ENCODE measurements at regions not wholly inside any gene's neighbourhood (a gene's known extent, or its start where the extent isn't known, plus 50 kb on each side); places are given as distances from the start of the nearest gene placed in this dataset.

DNA sequence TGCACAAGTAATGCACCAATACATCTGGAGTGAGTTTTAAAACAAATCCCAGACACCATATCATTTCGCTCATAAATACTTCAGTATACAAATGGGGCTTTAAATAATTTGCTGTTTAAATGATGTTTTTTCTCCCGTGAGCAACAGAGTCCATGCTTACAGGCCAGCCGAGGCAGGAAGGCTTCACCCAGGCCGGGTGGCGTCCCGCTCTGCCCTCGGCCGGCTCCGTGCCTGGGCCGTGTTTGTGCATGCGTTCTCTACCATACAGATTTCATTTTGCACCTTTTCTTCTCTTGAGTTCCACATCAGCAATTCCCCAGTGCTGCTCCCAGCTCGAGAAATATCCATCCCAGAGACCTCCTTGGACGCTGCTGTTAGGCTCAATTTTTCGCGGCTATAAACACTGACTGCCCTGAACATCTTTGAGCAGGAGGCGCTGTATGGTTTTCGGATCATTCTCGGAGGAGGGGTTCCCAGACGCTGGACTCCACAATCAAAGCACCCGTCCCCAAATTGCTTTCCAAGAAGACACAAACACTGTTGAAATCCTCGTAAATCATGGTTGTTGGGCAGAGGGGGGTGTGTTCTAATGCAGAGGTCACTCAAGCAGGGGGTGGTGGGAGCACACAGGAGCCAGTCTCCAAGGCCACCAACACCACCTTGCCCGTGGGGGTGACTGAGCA lies 91.6 kb downstream of the MICALL2 start:
- no peak overlapping the region for H3K4me3 Mint-ChIP-seq
- peaks cover 3% of the 10 kb centered on the region for H3K36me3 Mint-ChIP-seq (ENCODE audit: insufficient read depth)
- H3K27ac Mint-ChIP-seq: no peak overlapping the region
- peaks cover 3 to 5% of the 10 kb centered on the region in 2 donors for H3K4me1 Mint-ChIP-seq (ENCODE audit: low read depth in 2 of 2)
- ATAC-seq (replicated peaks) (no peak), DNase-seq (no peak)
- H3K9me3 Mint-ChIP-seq: no peaks in the 10 kb centered on the region
- peaks cover 34 to 78% of the 10 kb centered on the region in 2 donors for H3K27me3 Mint-ChIP-seq

DNA sequence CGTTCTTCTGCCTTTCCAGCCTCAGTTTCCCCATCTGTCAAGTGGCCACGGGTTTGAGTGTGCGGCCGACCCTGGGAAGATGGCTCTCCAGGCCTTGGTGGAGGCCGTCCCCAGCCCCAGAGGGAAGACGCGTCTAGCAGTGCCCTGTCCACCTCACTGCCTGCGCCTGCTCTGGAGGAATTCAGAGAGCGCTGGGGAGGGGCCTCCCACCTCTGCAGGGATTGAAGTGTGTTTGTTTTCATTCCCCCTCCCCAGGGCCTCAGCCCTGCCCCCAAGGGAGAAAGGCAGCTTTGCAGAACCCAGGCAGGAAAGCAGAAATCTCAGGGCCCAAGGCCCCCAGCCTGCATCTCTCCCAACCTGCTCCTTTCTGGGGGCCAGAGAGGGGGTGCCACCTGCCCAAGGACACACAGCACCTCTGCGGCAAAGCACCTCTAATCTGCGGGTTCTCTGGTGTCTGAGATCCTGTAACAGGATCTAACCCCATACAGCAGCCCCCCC lies 91.0 kb downstream of the MICALL2 start:
- DNase-seq: no peak
- Mint-ChIP-seq H3K36me3 (ENCODE audit: insufficient read depth) (peaks cover 3% of the 10 kb centered on the region), H3K4me1 (ENCODE audit: low read depth in 2 of 2) (peaks cover 3 to 5% of the 10 kb centered on the region in 2 donors), H3K27me3 (peaks cover 38 to 84% of the 10 kb centered on the region in 2 donors), H3K27ac (no peak overlapping the region), H3K9me3 (no peaks in the 10 kb centered on the region), H3K4me3 (peak overlapping the region in 1 of 2 donors; percentile 33)
- no peak for ATAC-seq (replicated peaks)

DNA sequence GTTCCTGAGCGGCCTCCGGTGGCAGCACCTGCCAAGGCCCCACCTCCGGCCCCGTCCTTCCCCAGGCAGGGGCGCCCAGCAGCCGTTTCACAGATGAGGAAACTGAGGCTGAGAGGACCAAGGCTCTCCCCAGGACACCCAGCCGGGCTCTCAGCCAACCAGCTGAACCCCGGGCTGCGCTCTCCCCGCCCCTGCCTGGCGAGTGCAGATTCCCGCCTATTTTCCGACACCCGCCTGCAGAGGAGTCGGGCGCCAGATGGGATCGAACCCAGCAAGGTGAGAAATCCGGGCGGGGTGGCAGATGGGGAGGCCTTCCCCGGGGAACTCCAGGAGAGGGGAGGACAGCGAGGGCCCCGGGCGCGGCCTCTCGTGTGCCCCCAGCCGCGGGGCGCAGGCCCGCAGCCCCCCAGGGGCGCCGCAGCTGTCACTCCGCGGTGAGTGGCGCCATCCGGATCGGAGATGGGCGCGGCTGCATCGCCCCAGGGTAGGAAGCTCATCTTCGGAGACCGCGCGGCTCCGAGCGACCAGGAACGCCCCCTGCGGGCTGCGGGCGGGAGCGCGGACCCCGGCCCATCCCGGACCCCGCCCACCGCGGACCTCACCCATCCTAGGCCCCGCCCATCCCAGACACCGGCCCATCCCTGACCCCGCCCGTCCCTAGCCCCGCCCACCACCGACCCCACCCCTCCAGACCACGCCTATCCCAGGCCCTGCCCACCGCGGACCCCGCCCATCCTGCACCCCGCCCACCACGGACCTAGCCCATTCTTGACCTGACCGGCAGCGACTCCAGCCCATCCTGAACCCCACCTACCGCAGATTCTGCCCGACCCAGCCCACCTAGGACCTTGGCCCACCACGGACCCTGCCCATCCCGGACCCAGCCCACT lies 90.3 kb downstream of the MICALL2 start:
- no peaks in the 10 kb centered on the region for H3K9me3 Mint-ChIP-seq
- H3K27ac Mint-ChIP-seq: no peak overlapping the region
- H3K4me1 Mint-ChIP-seq (ENCODE audit: low read depth in 2 of 2): peaks cover 3 to 5% of the 10 kb centered on the region in 2 donors
- H3K36me3 Mint-ChIP-seq (ENCODE audit: insufficient read depth): peaks cover 3% of the 10 kb centered on the region
- peak; percentile 19 for ATAC-seq (replicated peaks)
- H3K4me3 Mint-ChIP-seq: peak overlapping the region; percentile 33 to 43
- peaks cover 43 to 90% of the 10 kb centered on the region in 2 donors for H3K27me3 Mint-ChIP-seq
- no peak for DNase-seq

DNA sequence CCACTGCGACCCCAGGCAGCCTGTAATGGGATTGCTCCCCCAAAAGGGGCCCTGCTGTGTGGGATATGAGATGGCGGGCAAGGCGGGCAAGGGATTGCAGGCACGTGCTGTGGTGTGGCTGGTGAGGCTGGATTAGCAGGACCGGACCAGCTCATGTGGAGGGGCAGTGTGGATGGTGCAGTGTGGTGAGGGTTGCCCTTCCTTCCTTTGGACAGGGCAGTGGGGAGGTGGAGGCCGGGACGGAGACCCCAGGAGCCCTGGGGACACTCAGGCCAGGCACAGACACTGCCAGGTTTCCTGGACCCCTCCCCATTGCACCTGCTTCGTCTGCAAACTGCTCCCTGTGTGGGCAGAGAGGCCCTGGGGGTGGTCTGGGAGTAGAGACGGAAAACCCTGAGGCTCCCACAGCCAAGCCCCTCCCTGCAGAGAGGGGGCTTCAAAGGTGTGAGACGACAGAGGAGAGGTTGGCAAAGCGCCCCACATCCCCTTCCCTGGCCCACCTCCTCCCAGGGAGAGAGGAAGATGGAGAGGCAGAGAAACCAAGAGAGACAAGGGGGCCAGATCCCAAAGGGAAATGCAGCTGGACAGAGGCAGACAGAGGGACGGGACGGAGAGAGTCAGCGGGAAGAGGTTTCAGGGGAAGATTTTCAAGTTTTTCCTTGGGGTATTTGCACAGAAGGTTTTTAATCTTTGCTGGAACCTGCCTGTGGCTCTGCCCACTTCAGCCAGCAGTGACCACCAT lies 89.2 kb downstream of the MICALL2 start:
- Mint-ChIP-seq H3K9me3 (no peaks in the 10 kb centered on the region), H3K36me3 (ENCODE audit: insufficient read depth) (peaks cover 3% of the 10 kb centered on the region), H3K27ac (no peak overlapping the region), H3K27me3 (peaks cover 43 to 79% of the 10 kb centered on the region in 2 donors), H3K4me1 (ENCODE audit: low read depth in 2 of 2) (peaks cover 3 to 5% of the 10 kb centered on the region in 2 donors), H3K4me3 (peak overlapping the region in 1 of 2 donors; percentile 42)
- DNase-seq (no peak), ATAC-seq (replicated peaks) (no peak)

DNA sequence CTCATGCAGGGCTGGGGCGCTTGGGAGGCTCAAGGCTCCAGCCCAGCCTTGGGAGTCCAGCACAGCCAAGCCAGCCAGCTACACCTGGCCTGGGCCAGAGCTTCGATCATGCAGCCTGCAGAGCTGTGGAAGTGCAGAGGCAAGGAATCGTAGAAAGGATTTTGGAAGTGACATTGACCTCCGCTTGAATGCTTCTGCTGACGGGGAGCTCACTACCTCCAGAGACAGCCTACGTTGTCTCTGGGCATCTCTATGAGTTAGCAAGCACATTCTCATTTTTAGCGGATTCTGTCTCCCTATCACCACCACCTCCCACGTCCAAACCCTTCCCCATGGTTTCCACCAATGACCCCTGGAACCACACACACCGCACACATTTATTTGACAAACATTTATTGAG lies 88.5 kb downstream of the MICALL2 start:
- Mint-ChIP-seq H3K36me3 (ENCODE audit: insufficient read depth) (no peaks in the 10 kb centered on the region), H3K27me3 (peaks cover 43 to 72% of the 10 kb centered on the region in 2 donors), H3K4me1 (ENCODE audit: low read depth in 2 of 2) (peaks cover 3 to 5% of the 10 kb centered on the region in 2 donors), H3K4me3 (no peak overlapping the region), H3K9me3 (no peaks in the 10 kb centered on the region), H3K27ac (no peak overlapping the region)
- no peak for ATAC-seq (replicated peaks)
- DNase-seq: no peak

DNA sequence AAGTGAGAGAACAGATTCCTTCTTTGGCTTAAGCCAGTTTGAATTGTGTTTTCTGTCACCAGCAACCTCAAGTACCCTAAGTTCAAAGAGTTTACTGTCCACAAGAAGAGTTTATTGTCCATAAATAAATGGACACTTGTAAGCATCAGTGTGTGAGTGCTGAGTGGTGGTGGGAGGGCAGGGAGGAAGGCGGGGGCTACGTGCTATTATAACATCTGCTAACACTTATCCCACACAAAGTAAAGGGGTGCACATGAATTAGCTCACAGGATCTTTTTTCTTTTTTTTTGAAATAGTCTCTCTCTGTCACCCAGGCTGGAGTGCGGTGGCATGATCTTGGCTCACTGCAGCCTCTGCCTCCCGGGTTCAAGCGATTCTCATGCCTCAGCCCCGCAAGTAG lies 87.2 kb downstream of the MICALL2 start:
- Mint-ChIP-seq H3K27ac (no peak overlapping the region), H3K36me3 (ENCODE audit: insufficient read depth) (no peaks in the 10 kb centered on the region), H3K27me3 (peaks cover 40 to 59% of the 10 kb centered on the region in 2 donors), H3K9me3 (no peaks in the 10 kb centered on the region), H3K4me3 (no peak overlapping the region), H3K4me1 (ENCODE audit: low read depth in 2 of 2) (peaks cover 3 to 5% of the 10 kb centered on the region in 2 donors)
- DNase-seq (no peak), ATAC-seq (replicated peaks) (no peak)

DNA sequence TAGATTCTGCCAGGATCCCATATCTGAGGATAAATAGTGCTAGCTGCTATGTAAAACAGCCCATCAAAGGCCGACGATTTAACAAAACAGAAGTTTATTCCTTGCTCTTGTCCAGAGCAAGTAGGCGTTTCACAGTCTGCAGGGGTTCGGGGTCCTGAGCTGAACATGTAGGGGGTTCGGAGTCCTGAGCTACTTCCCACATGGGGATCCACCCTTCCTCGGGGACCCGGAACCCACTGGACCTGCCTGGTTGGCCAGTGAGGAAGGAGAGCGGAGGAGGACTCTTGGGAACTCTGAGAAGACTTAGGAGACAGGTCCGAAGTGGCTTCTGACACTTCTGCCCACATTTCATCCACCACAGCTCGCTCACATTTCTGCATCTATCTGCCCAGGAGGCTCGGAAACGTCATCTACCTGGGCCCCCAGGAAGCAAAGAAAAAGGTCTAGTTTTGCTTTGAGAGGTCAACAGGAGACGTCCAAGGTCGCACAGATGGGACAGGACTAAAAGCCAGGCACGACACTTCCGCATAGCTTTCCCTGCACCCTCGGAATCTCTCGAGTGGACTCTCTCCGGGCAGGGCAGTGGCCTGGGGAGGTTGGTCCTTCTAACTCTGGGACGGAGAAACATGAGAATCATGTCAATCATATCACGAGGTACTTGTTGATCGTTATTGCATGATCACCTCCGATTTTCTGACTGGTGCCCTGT lies 86.4 kb downstream of the MICALL2 start:
- DNase-seq: no peak
- Mint-ChIP-seq H3K4me1 (ENCODE audit: low read depth in 2 of 2) (peaks cover 0 to 3% of the 10 kb centered on the region in 2 donors), H3K27me3 (peaks cover 33 to 52% of the 10 kb centered on the region in 2 donors), H3K27ac (no peak overlapping the region), H3K4me3 (no peak overlapping the region), H3K36me3 (ENCODE audit: insufficient read depth) (no peaks in the 10 kb centered on the region), H3K9me3 (no peaks in the 10 kb centered on the region)
- no peak for ATAC-seq (replicated peaks)

DNA sequence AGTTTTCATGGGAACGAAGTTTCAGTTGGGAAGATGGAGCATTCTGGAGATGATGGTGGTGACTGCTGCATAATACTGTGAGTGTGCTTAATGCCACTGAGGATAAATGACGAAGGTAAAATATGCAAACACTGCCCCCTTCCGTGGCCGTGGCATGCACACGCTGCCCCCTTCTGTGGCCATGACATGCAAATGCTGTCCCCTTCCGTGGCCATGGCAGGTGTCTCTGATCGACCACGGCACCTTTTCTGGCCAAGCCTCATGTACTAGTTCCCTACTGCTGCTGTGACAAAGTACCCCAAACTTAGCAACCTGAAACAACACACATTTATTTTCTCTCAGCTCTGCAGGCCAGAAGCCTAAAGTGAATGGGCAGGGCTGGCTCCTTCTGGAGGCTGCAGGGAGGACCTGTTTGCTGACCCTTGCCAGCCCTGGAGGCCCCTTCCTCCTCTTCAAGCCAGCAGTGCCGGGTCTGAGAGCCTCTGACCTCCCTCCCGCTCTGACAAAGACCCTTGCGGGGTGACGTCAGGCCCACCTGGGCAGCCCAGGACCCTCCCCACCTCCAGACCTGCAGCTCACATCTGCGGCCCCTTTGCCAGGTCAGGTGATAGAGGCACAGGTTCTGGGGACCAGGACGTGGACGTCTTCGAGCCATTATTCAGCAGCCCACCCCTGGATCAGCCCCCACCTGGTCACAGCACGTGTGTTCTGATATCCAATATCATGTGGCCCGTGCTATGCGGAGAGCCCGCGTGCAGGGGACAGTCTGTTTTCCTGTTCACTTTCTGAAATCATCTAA lies 82.0 kb downstream of the MICALL2 start:
- no peak for ATAC-seq (replicated peaks)
- Mint-ChIP-seq H3K27me3 (peaks cover 15 to 17% of the 10 kb centered on the region in 2 donors), H3K27ac (no peak overlapping the region), H3K36me3 (ENCODE audit: insufficient read depth) (no peaks in the 10 kb centered on the region), H3K9me3 (no peaks in the 10 kb centered on the region), H3K4me1 (ENCODE audit: low read depth in 2 of 2) (no peaks in the 10 kb centered on the region), H3K4me3 (no peak overlapping the region)
- no peak for DNase-seq

DNA sequence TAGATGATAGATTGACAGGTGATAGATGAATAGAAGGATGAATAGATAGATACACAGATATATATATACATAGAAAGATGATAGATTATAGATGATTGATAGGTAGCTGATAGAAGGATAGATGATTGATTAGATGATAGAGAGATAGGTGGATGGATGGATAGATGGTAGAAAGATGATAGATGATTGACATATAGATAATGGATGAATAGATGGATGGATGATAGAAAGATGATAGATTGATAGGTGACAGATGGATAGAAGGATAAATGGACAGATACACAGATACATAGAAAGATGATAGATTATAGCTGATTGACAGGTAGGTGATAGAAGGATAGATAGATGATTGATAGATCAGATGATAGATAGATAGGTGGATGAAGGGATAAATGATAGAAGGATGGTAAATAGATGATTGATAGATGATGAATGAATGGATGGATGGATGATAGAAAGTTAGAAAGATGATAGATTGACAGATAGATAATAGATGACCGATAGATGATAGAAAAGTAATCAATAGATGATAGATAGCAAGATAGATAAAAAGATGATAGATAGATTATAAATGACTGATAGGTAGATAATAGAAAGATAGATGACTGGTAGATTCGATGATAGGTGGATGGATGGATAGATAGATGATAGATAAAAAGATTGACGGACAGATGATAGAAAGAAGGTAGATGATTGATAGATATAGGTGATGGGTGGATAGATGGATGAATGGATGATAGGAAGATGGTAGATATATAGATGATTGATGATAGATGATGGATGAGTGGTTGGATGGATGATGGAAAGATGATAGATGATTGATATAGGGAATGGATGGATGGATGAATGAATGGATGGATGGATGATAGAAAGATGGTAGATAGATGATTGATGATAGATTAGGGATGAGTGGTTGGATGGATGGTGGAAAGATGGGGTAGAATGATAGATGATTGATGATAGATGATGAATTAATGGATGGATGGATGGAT lies 80.4 kb downstream of the MICALL2 start:
- no peak for DNase-seq
- no peak for ATAC-seq (replicated peaks)
- H3K27me3 Mint-ChIP-seq: peaks cover 0 to 5% of the 10 kb centered on the region in 2 donors
- no peaks in the 10 kb centered on the region for H3K4me1 Mint-ChIP-seq (ENCODE audit: low read depth in 2 of 2)
- no peak overlapping the region for H3K27ac Mint-ChIP-seq
- no peaks in the 10 kb centered on the region for H3K36me3 Mint-ChIP-seq (ENCODE audit: insufficient read depth)
- no peak overlapping the region for H3K4me3 Mint-ChIP-seq
- H3K9me3 Mint-ChIP-seq: no peaks in the 10 kb centered on the region

DNA sequence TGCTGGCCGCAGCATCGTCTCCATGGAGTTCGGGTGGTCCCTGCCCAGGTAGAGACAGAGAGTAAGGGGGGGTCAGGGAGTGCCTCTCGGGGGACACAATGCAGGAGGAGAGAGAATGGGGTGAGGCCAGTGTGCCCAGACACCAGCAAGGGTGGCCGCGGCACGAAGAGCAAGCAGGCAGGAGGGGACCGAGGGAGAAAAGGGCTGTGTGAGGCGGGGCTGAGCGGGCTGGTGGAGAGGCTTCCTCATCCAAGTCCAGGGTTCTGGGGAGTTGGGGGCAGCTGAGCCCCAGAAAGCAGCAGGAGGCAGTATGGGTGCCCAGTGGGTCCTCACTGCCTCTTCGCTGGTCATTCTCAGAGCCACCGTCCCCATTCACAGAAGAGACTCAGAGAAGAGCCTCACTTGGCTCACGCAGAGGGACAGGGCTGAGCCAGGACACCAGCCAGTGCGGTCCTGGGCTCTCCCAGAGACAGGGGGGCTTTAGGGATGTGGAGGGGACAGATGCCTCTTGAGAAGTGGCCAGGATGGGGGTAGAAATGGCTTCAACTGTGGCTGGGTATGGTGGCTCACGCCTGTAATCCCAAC lies 78.9 kb downstream of the MICALL2 start:
- peaks cover 13 to 14% of the 10 kb centered on the region in 2 donors for H3K27me3 Mint-ChIP-seq

More for the DNA sequence above, 78.9 kb downstream of the MICALL2 start:
- Mint-ChIP-seq H3K36me3 (ENCODE audit: insufficient read depth) (no peaks in the 10 kb centered on the region), H3K9me3 (no peaks in the 10 kb centered on the region), H3K4me1 (ENCODE audit: low read depth in 2 of 2) (no peaks in the 10 kb centered on the region), H3K27ac (no peak overlapping the region), H3K4me3 (no peak overlapping the region)
- no peak for ATAC-seq (replicated peaks)
- no peak for DNase-seq
